H1 (cell line): ENCODE measurements at regions not wholly inside any gene's neighbourhood (a gene's known extent, or its start where the extent isn't known, plus 50 kb on each side); places are given as distances from the start of the nearest gene placed in this dataset.

ENCODE experiments used
- CTCF ChIA-PET: fragments of 300-600 bp; sonication (Branson Sonifier 250); formaldehyde crosslinking; loops from one replicate; lab custom pipeline; 2021; ENCODE audit not compliant: partially characterized antibody; lab: Charles Lee
- POLR2A ChIA-PET: fragments of 300-600 bp; sonication (Branson Sonifier 250); formaldehyde crosslinking; loops from one replicate; lab custom pipeline; 2021; ENCODE audit warnings: inconsistent platforms; ENCODE audit not compliant: partially characterized antibody; lab: Charles Lee
- DNase-seq, 2 experiments: peaks; one replicate each; pipeline versions ENCODE4 v3.0.0 to v3.0.0-alpha.2; 2010 to 2022; ENCODE audit warnings: low spot score in 2 of 2, low read depth in 1 of 2, mixed read lengths in 1 of 2
- FAIRE-seq: peaks from 2 replicates; lab custom pipeline; 2011; peaks lifted over from hg19 to GRCh38; lab: Jason Lieb, UNC
- H2AFZ ChIP-seq: 2 replicates; pipeline ENCODE4 v1.8.1; 2012; ENCODE audit warnings: low read length, inconsistent platforms
- H2AK5ac ChIP-seq: 2 replicates; pipeline ENCODE4 v1.6.1; 2013; ENCODE audit warnings: low read depth, low read length
- H2BK120ac ChIP-seq: replicated peaks from 2 replicates; pipeline ENCODE3; 2013; ENCODE audit warnings: low read depth, low read length, inconsistent platforms
- H2BK12ac ChIP-seq: 2 replicates; pipeline ENCODE4 v1.6.1; 2013; ENCODE audit warnings: low read depth, low read length
- H2BK15ac ChIP-seq: 2 replicates; pipeline ENCODE4 v1.6.1; 2013; ENCODE audit warnings: low read length
- H2BK20ac ChIP-seq: 2 replicates; pipeline ENCODE4 v1.6.1; 2013; ENCODE audit warnings: low read length
- H2BK5ac ChIP-seq: 2 replicates; pipeline ENCODE4 v1.6.1; 2013; ENCODE audit warnings: low read depth, low read length
- H3K14ac ChIP-seq: 2 replicates; pipeline ENCODE4 v1.6.1; 2013; ENCODE audit warnings: inconsistent platforms; ENCODE audit not compliant: insufficient read length
- H3K18ac ChIP-seq: 2 replicates; pipeline ENCODE4 v1.6.1; 2013; ENCODE audit warnings: low read length; ENCODE audit errors: extremely low read depth
- H3K23ac ChIP-seq: 2 replicates; pipeline ENCODE4 v1.6.1; 2013; ENCODE audit warnings: inconsistent platforms; ENCODE audit not compliant: insufficient read length
- H3K23me2 ChIP-seq: 2 replicates; pipeline ENCODE4 v1.6.1; 2013; ENCODE audit warnings: low read depth, low read length
- H3K27ac ChIP-seq: 2 replicates; pipeline ENCODE4 v1.6.1; 2011; ENCODE audit warnings: low read depth, low read length, inconsistent platforms
- H3K27me3 ChIP-seq, 4 experiments: replicated peaks in 1 of 4; 1 replicate in 1 of 4; 2 replicates in 3 of 4; pipeline versions ENCODE4 v1.6.1 to v1.8.1; 2011 to 2013; ENCODE audit warnings: low read length in 3 of 4, mild to moderate bottlenecking in 3 of 4, inconsistent platforms in 2 of 4, mixed read lengths in 2 of 4, moderate library complexity in 1 of 4; ENCODE audit not compliant: control insufficient read depth in 3 of 4, insufficient read depth in 3 of 4; ENCODE audit errors: extremely low read depth in 1 of 4
- H3K36me3 ChIP-seq, 4 experiments: 2 replicates each; pipeline versions ENCODE4 v1.6.1 to v1.8.1; 2011 to 2013; ENCODE audit warnings: mild to moderate bottlenecking in 4 of 4, low read length in 3 of 4, moderate library complexity in 2 of 4, control low read depth in 1 of 4, inconsistent platforms in 1 of 4; ENCODE audit not compliant: insufficient read depth in 4 of 4, control insufficient read depth in 2 of 4
- H3K4ac ChIP-seq: replicated peaks from 2 replicates; pipeline ENCODE3; 2013; ENCODE audit warnings: low read length, low read depth, mixed read lengths, inconsistent platforms; ENCODE audit not compliant: insufficient read length
- H3K4me1 ChIP-seq, 4 experiments: replicated peaks in 1 of 4; 1 replicate in 1 of 4; 2 replicates in 3 of 4; pipeline versions ENCODE4 v1.6.1 to v1.8.1; 2011 to 2013; ENCODE audit warnings: low read length in 3 of 4, inconsistent platforms in 2 of 4, mixed read lengths in 1 of 4; ENCODE audit not compliant: insufficient read depth in 4 of 4, control insufficient read depth in 3 of 4
- H3K4me2 ChIP-seq, 2 experiments: 2 replicates each; pipeline versions ENCODE4 v1.6.1 to v1.8.1; 2011 to 2013; ENCODE audit warnings: low read depth in 2 of 2, low read length in 2 of 2, control low read depth in 1 of 2, inconsistent platforms in 1 of 2, mild to moderate bottlenecking in 1 of 2; ENCODE audit not compliant: insufficient read depth in 1 of 2
- H3K4me3 ChIP-seq, 4 experiments: fragments of 200-600, 300-600 bp in 1 of 4; sonication (generic), shearing (Covaris generic), sonication (Bioruptor Twin) in 1 of 4; 2 replicates each; pipeline versions ENCODE4 v1.5.1 to v1.8.1; 2011 to 2016; ENCODE audit warnings: low read length in 4 of 4, low read depth in 3 of 4, control low read depth in 2 of 4, inconsistent platforms in 2 of 4, mild to moderate bottlenecking in 2 of 4, mixed read lengths in 1 of 4, moderate library complexity in 1 of 4; ENCODE audit not compliant: insufficient read depth in 2 of 4; ENCODE audit errors: extremely low read depth in 1 of 4
- H3K56ac ChIP-seq: replicated peaks from 2 replicates; pipeline ENCODE3; 2013; ENCODE audit warnings: low read depth, mild to moderate bottlenecking, mixed read lengths, low read length, inconsistent platforms; ENCODE audit not compliant: insufficient read length
- H3K79me1 ChIP-seq: 2 replicates; pipeline ENCODE4 v1.6.1; 2013; ENCODE audit warnings: low read depth, low read length, control low read depth
- H3K79me2 ChIP-seq, 2 experiments: 2 replicates each; pipeline versions ENCODE4 v1.6.1 to v1.8.1; 2012 to 2013; ENCODE audit warnings: low read length in 2 of 2, mild to moderate bottlenecking in 2 of 2, inconsistent platforms in 1 of 2; ENCODE audit not compliant: insufficient read depth in 2 of 2, control insufficient read depth in 1 of 2
- H3K9ac ChIP-seq, 4 experiments: replicated peaks in 1 of 4; 1 replicate in 1 of 4; 2 replicates in 3 of 4; pipeline versions ENCODE4 v1.6.1 to v1.8.1; 2011 to 2013; ENCODE audit warnings: low read depth in 3 of 4, low read length in 3 of 4, control low read depth in 2 of 4, mild to moderate bottlenecking in 2 of 4, moderate library complexity in 2 of 4, inconsistent platforms in 1 of 4; ENCODE audit errors: extremely low read depth in 1 of 4
- H3K9me3 ChIP-seq, 2 experiments: 2 replicates each; pipeline versions ENCODE4 v1.6.1 to v1.8.1; 2012 to 2013; ENCODE audit warnings: mild to moderate bottlenecking in 2 of 2, moderate library complexity in 2 of 2, control low read depth in 1 of 2, inconsistent platforms in 1 of 2, low read depth in 1 of 2, low read length in 1 of 2, mixed read lengths in 1 of 2; ENCODE audit not compliant: insufficient read depth in 2 of 2
- H4K20me1 ChIP-seq, 2 experiments: replicated peaks in 1 of 2; 2 replicates each; pipeline versions ENCODE3 to v1.8.1; 2011 to 2013; ENCODE audit warnings: inconsistent platforms in 2 of 2, low read length in 2 of 2, mild to moderate bottlenecking in 1 of 2; ENCODE audit not compliant: insufficient read depth in 2 of 2, control insufficient read depth in 1 of 2
- H4K5ac ChIP-seq: 2 replicates; pipeline ENCODE4 v1.6.1; 2013; ENCODE audit warnings: low read length, low read depth, mixed read lengths, inconsistent platforms; ENCODE audit not compliant: insufficient read length
- H4K8ac ChIP-seq: 2 replicates; pipeline ENCODE4 v1.8.0; 2013; ENCODE audit warnings: mild to moderate bottlenecking, moderate library complexity, low read length, inconsistent platforms; ENCODE audit not compliant: insufficient read depth; ENCODE audit errors: extremely low read depth
- H4K91ac ChIP-seq: replicated peaks from 2 replicates; pipeline ENCODE3; 2013; ENCODE audit warnings: low read length, mixed read lengths, inconsistent platforms; ENCODE audit not compliant: insufficient read length
- ASH2L ChIP-seq: fragments of 200-600, 300-600 bp; sonication (generic); IDR thresholded peaks from one replicate; pipeline ENCODE4 v1.7.1; 2017; ENCODE audit warnings: low read length
- ATF2 ChIP-seq: IDR thresholded peaks from 2 replicates; pipeline ENCODE4 v1.6.1; 2012; ENCODE audit warnings: low read length, inconsistent platforms
- CHD2 ChIP-seq: IDR thresholded peaks from 2 replicates; pipeline ENCODE4 v1.6.1; 2012; ENCODE audit warnings: low read length, improper control_type of control experiment
- KDM1A ChIP-seq: fragments of 200-600, 300-600 bp; sonication (generic); IDR thresholded peaks from 2 replicates; pipeline ENCODE4 v1.7.1; 2016; ENCODE audit warnings: mild to moderate bottlenecking, low read length, borderline replicate concordance
- WGBS, 2 experiments: shearing (Covaris generic) in 1 of 2; methylation state at CpG; one replicate each; pipeline versions ENCODE4 v1.1.6 to v1.1.7; 2013 to 2015; ENCODE audit warnings: low lambda C conversion rate in 2 of 2, mixed read lengths in 2 of 2, inconsistent platforms in 1 of 2, low coverage in 1 of 2, missing lambda C conversion rate in 1 of 2; ENCODE audit not compliant: insufficient replicate concordance in 2 of 2, insufficient coverage in 1 of 2, insufficient read length in 1 of 2; ENCODE audit errors: extremely low coverage in 1 of 2, missing lambda C conversion rate in 1 of 2; 5-methylcytosine and 5-hydroxymethylcytosine counted together

- Histone ChIP-seq H2AK5ac (no peak overlapping the region), H3K79me2 (no peaks in the 10 kb centered on the region), H2BK120ac (no peak overlapping the region), H3K4me3 (no peak overlapping the region), H4K5ac (no peak overlapping the region), H3K4ac (no peak overlapping the region), H3K23ac (no peak overlapping the region), H2BK15ac (no peak overlapping the region), H3K56ac (no peak overlapping the region), H3K27me3 (no peaks in the 10 kb centered on the region), H3K9ac (no peak overlapping the region), H3K14ac (no peak overlapping the region), H4K91ac (no peak overlapping the region), H3K18ac (no peak overlapping the region), H3K9me3 (no peaks in the 10 kb centered on the region), H2AFZ (no peak overlapping the region), H2BK12ac (no peak overlapping the region), H2BK20ac (no peak overlapping the region), H3K4me2 (no peak overlapping the region), H2BK5ac (no peak overlapping the region), H3K4me1 (peaks cover 0 to 7% (median 2%) of the 10 kb centered on the region in 4 experiments; a peak in 3 of 7 replicates), H3K79me1 (no peaks in the 10 kb centered on the region), H4K20me1 (no peaks in the 10 kb centered on the region), H3K23me2 (no peaks in the 10 kb centered on the region; the same call in 1 of the 2 replicates), H4K8ac (no peak overlapping the region), H3K27ac (no peak overlapping the region), H3K36me3 (no peaks in the 10 kb centered on the region)
- TF ChIP-seq KDM1A = no peak
- TF ChIP-seq CHD2 = no peak
- TF ChIP-seq ASH2L = no peak
- no peak for TF ChIP-seq ATF2
- 94 to 100% methylated on average over 1 to 3 of the region's 3 CpGs for WGBS, 2 experiments
- ChIA-PET POLR2A (no interaction called here), CTCF (interaction anchor here (0.9 to 1.3 kb wide), 2 partner anchors 81 to 330 kb away, joined by 3 to 4 read pairs; no protein-coding TSS in a partner anchor)
- FAIRE-seq = no peak
- no peak for DNase-seq
Measured at GRCh38 chr4:101649790-101650515, 140.6 kb upstream of the BANK1 start.
